Ishikawa (cell line): ENCODE measurements at regions not wholly inside any gene's neighbourhood (a gene's known extent, or its start where the extent isn't known, plus 50 kb on each side); places are given as distances from the start of the nearest gene placed in this dataset.

ENCODE experiments used
- CEBPB ChIP-seq: IDR thresholded peaks from 2 replicates; pipeline ENCODE4 v1.6.1; 2012
- CREB1 ChIP-seq: IDR thresholded peaks from 2 replicates; pipeline ENCODE4 v1.6.1; 2012; ENCODE audit warnings: low read depth
- EGR1 ChIP-seq: IDR thresholded peaks from 2 replicates; pipeline ENCODE4 v1.6.1; 2012
- EP300 ChIP-seq: IDR thresholded peaks from 2 replicates; pipeline ENCODE4 v1.6.1; 2012; ENCODE audit warnings: borderline replicate concordance
- FOXM1 ChIP-seq: IDR thresholded peaks from 2 replicates; pipeline ENCODE4 v1.6.1; 2012; ENCODE audit warnings: low read depth, borderline replicate concordance
- MAX ChIP-seq: IDR thresholded peaks from 2 replicates; pipeline ENCODE4 v1.6.1; 2012
- NFIC ChIP-seq: IDR thresholded peaks from 2 replicates; pipeline ENCODE4 v1.6.1; 2012
- RAD21 ChIP-seq: IDR thresholded peaks from 2 replicates; pipeline ENCODE4 v1.6.1; 2012; ENCODE audit warnings: low read depth
- REST ChIP-seq: IDR thresholded peaks from 2 replicates; pipeline ENCODE4 v1.6.1; 2012; ENCODE audit warnings: low read depth, mild to moderate bottlenecking
- TAF1 ChIP-seq: IDR thresholded peaks from 2 replicates; pipeline ENCODE4 v1.6.1; 2012; ENCODE audit warnings: low read depth, mild to moderate bottlenecking
- TCF12 ChIP-seq: IDR thresholded peaks from 2 replicates; pipeline ENCODE4 v1.6.1; 2012; ENCODE audit warnings: low read depth
- TEAD4 ChIP-seq: IDR thresholded peaks from 2 replicates; pipeline ENCODE4 v1.6.1; 2012
- USF1 ChIP-seq: IDR thresholded peaks from 2 replicates; pipeline ENCODE4 v1.6.1; 2012
- YY1 ChIP-seq: IDR thresholded peaks from 2 replicates; pipeline ENCODE4 v1.6.1; 2012; ENCODE audit warnings: low read depth
- ZBTB7A ChIP-seq: IDR thresholded peaks from 2 replicates; pipeline ENCODE4 v1.6.1; 2012; ENCODE audit warnings: low read depth

GRCh38 chr5:113917997-113918396 lies 404.5 kb downstream of the YTHDC2 start:
- TF ChIP-seq YY1 = no peak
- TF ChIP-seq CEBPB = no peak
- TF ChIP-seq EGR1 = no peak
- no peak for TF ChIP-seq FOXM1
- no peak for TF ChIP-seq TCF12
- TF ChIP-seq RAD21 = no peak
- no peak for TF ChIP-seq EP300
- no peak for TF ChIP-seq NFIC
- TF ChIP-seq USF1 = no peak
- no peak for TF ChIP-seq ZBTB7A
- no peak for TF ChIP-seq TAF1
- no peak for TF ChIP-seq CREB1

- TF ChIP-seq MAX (no peak), CEBPB (no peak), USF1 (no peak), YY1 (no peak), TCF12 (no peak), TAF1 (no peak), CREB1 (no peak), TEAD4 (no peak), EGR1 (no peak), REST (no peak), EP300 (no peak), NFIC (no peak), RAD21 (no peak)
These were observed 408.8 kb downstream of the YTHDC2 start for GRCh38 chr5:113922343-113922742.

- TF ChIP-seq FOXM1 (no peak), TAF1 (no peak)
These were observed 422.0 kb downstream of the YTHDC2 start for GRCh38 chr5:113935453-113935852.

- TF ChIP-seq CREB1 (no peak), RAD21 (no peak)
These were observed 423.8 kb downstream of the YTHDC2 start for GRCh38 chr5:113937301-113937700.

GRCh38 chr5:113939988-113940387 lies 421.9 kb upstream of the KCNN2 start:
- TF ChIP-seq EGR1 (no peak), USF1 (no peak), TAF1 (no peak), ZBTB7A (no peak), EP300 (no peak), RAD21 (no peak), NFIC (no peak), TCF12 (no peak), TEAD4 (no peak), CEBPB (no peak), CREB1 (no peak), FOXM1 (no peak), YY1 (no peak), REST (no peak), MAX (no peak)

- TF ChIP-seq TEAD4 (no peak), USF1 (no peak), RAD21 (no peak), TCF12 (no peak), TAF1 (no peak), MAX (no peak), REST (no peak), ZBTB7A (no peak), CEBPB (no peak)
These were observed 411.7 kb upstream of the KCNN2 start for GRCh38 chr5:113950186-113950585.
